Subcutaneous abdominal adipose tissue (tissue), 5 donors: ENCODE measurements at regions not wholly inside any gene's neighbourhood (a gene's known extent, or its start where the extent isn't known, plus 50 kb on each side); places are given as distances from the start of the nearest gene placed in this dataset.

Experiments
- H3K27ac ChIP-seq: one replicate; pipeline ENCODE4 v1.7.0; 2013; ENCODE audit warnings: low read depth, mild to moderate bottlenecking, inconsistent platforms, low read length, moderate library complexity
- H3K27me3 ChIP-seq, 5 donors: one replicate each; pipeline ENCODE4 v1.7.0; 2013; ENCODE audit warnings: low read length in 5 of 5, inconsistent platforms in 1 of 5; ENCODE audit not compliant: control insufficient read depth in 5 of 5, insufficient read depth in 4 of 5
- H3K36me3 ChIP-seq, 5 donors: one replicate each; pipeline ENCODE4 v1.7.0; 2013; ENCODE audit warnings: low read length in 5 of 5; ENCODE audit not compliant: control insufficient read depth in 5 of 5, insufficient read depth in 5 of 5
- H3K4me1 ChIP-seq, 5 donors: one replicate each; pipeline ENCODE4 v1.7.0; 2013; ENCODE audit warnings: low read length in 5 of 5, mild to moderate bottlenecking in 3 of 5, moderate library complexity in 1 of 5; ENCODE audit not compliant: control insufficient read depth in 5 of 5, insufficient read depth in 5 of 5
- H3K4me3 ChIP-seq, 5 donors: one replicate each; pipeline ENCODE4 v1.7.0; 2013; ENCODE audit warnings: low read length in 5 of 5, low read depth in 1 of 5
- H3K9ac ChIP-seq, 5 donors: one replicate each; pipeline ENCODE4 v1.7.0; 2013; ENCODE audit warnings: low read length in 5 of 5, mild to moderate bottlenecking in 4 of 5, moderate library complexity in 3 of 5
- H3K9me3 ChIP-seq, 5 donors: one replicate each; pipeline ENCODE4 v1.7.0; 2013; ENCODE audit warnings: low read length in 5 of 5; ENCODE audit not compliant: control insufficient read depth in 5 of 5
- donor health status: healthy.
- donor health status: healthy.
- donor health status: healthy.
- donor health status: healthy.
- donor health status: healthy.

DNA sequence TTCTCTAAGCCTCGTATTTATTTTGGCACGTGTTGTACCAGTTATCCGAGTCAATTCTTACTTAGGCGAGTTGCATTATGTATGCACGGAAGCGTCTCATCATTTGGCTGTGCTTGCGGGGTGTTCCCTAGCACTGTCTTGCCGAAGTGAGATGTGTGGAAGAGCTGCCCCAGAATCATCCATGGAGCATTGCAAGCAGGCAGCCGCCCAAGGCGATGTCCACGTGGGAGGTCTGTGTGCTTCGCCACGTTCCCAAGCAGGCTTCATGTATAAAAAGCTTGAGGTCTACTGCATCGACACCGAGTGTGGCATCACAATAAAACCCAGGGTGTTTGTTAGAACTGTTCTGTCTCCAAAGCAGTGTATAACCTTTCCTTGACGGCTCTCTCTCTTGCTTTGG lies 849.9 kb downstream of the DCDC2C start:
- no peak overlapping the region for H3K9ac ChIP-seq
- H3K4me3 ChIP-seq, result no peak overlapping the region
- peaks cover 0 to 4% (median 0%) of the 10 kb centered on the region in 5 donors for H3K9me3 ChIP-seq
- H3K27ac ChIP-seq, result no peak overlapping the region
- no peaks in the 10 kb centered on the region for H3K4me1 ChIP-seq
- no peaks in the 10 kb centered on the region for H3K27me3 ChIP-seq
- H3K36me3 ChIP-seq, result no peaks in the 10 kb centered on the region

- no peaks in the 10 kb centered on the region for H3K27me3 ChIP-seq
- no peaks in the 10 kb centered on the region for H3K36me3 ChIP-seq
- peaks cover 0 to 4% (median 0%) of the 10 kb centered on the region in 5 donors for H3K9me3 ChIP-seq
- H3K4me1 ChIP-seq, result no peaks in the 10 kb centered on the region
- H3K27ac ChIP-seq, result no peak overlapping the region
- H3K4me3 ChIP-seq, result no peak overlapping the region
- H3K9ac ChIP-seq, result no peak overlapping the region
Observed at GRCh38 chr2:4556135-4556896, 852.9 kb downstream of the DCDC2C start.

DNA sequence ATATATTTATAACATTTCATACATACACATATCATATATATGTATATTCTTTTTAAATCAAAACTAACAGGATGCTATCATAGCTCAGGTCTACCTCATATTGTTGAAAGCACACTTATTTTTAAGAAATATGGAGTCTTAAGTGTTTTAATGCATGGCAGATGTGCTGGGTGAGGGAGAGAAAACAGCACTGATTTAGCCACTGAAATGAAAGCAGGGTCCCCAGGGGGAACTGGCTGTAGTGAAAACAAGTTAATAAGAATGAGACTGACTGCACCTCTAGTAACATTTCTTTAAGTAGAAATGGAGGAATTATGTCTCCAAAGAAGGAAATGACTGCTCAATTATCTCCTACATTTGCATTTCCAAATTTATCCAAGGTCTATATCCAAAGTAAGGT lies 857.8 kb downstream of the DCDC2C start:
- Histone ChIP-seq H3K9me3 (no peaks in the 10 kb centered on the region), H3K27ac (no peak overlapping the region), H3K4me3 (no peak overlapping the region), H3K36me3 (no peaks in the 10 kb centered on the region), H3K27me3 (no peaks in the 10 kb centered on the region), H3K4me1 (no peaks in the 10 kb centered on the region), H3K9ac (no peak overlapping the region)

- Histone ChIP-seq H3K4me1 (no peaks in the 10 kb centered on the region), H3K27me3 (no peaks in the 10 kb centered on the region), H3K27ac (no peak overlapping the region), H3K4me3 (no peak overlapping the region), H3K36me3 (no peaks in the 10 kb centered on the region), H3K9ac (no peak overlapping the region), H3K9me3 (peaks cover 0 to 6% (median 3%) of the 10 kb centered on the region in 5 donors)
Observed at GRCh38 chr2:4576075-4576474, 872.7 kb downstream of the DCDC2C start.

DNA sequence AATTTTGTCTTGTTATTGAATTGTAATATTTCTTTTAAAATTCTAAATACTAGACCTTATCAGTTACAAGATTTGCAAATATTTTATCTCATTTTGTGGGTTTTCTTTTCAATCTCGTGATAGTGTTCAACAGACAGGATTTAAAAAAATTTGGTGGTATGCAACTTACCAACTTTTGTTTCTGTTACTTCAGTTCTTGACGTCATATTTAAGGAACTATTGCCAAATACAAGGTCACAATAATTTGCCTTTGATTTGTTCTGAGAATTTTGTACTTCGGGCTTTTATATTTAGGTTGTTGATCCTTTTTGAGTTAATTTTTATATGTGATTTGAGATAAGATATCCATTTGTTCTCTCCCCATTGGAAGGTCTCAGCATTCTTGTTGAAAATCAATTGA lies 876.6 kb downstream of the DCDC2C start:
- H3K27me3 ChIP-seq, result no peaks in the 10 kb centered on the region
- H3K4me3 ChIP-seq, result no peak overlapping the region
- H3K27ac ChIP-seq, result no peak overlapping the region
- H3K36me3 ChIP-seq, result no peaks in the 10 kb centered on the region
- H3K9me3 ChIP-seq, result peaks cover 0 to 4% (median 0%) of the 10 kb centered on the region in 5 donors
- no peak overlapping the region for H3K9ac ChIP-seq
- H3K4me1 ChIP-seq, result no peaks in the 10 kb centered on the region

DNA sequence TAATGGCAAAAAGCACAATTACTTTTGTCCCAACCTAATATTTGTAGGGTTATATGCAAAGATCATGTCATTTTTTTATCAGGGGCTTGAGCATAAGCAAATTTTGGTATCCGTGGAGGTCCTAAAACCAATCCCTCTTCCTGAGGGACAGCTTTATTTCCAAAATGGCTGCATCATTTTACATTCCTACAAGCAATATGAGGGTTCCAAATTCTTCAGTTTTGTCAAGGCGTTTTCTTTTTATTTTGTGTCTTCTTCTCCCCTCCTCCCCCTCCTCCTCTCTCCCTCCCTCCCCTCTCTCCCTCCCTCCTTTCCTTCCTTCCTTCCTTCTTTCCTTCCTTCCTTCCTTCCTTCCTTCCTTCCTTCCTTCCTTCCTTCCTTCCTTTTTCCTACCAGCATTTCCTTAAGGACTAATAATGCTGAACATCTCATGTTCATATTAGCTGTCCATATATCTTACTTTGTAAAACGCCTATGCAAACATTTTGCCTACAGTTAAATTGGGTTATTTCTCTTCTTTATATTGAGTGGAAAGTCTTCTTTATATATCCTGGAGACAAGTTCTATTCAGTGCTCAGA lies 881.8 kb downstream of the DCDC2C start:
- Histone ChIP-seq H3K4me1 (no peaks in the 10 kb centered on the region), H3K27ac (no peak overlapping the region), H3K4me3 (no peak overlapping the region), H3K36me3 (no peaks in the 10 kb centered on the region), H3K9ac (no peak overlapping the region), H3K27me3 (no peaks in the 10 kb centered on the region), H3K9me3 (no peaks in the 10 kb centered on the region)

GRCh38 chr2:4588606-4589005 lies 885.2 kb downstream of the DCDC2C start:
- no peaks in the 10 kb centered on the region for H3K9me3 ChIP-seq
- H3K4me3 ChIP-seq, result no peak overlapping the region

DNA sequence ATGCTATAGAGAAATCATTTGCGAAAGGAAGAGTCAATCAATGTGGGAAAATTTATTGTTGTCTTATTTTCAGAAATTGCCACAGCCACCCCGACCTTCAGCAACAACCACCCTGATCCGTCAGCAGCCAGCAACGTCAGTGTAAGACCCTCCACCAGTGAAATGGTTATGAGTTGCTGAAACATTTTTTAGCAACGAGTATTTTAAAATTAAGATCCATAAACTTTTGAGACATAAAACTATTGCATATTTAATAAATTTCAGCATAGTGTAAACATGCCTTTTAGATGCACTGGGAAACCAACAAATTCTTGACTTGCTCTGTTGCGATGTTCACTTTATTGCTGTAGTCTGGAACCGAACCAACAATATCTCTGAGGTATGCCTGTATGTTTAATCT lies 887.9 kb downstream of the DCDC2C start:
- Histone ChIP-seq H3K9me3 (peaks cover 0 to 2% (median 0%) of the 10 kb centered on the region in 5 donors), H3K27ac (no peak overlapping the region), H3K4me1 (no peaks in the 10 kb centered on the region), H3K9ac (no peak overlapping the region), H3K27me3 (no peaks in the 10 kb centered on the region), H3K4me3 (no peak overlapping the region), H3K36me3 (no peaks in the 10 kb centered on the region)

More at GRCh38 chr2:4588606-4589005, 885.2 kb downstream of the DCDC2C start:
- H3K36me3 ChIP-seq, result no peaks in the 10 kb centered on the region
- H3K27ac ChIP-seq, result no peak overlapping the region
- H3K4me1 ChIP-seq, result no peaks in the 10 kb centered on the region
- H3K9ac ChIP-seq, result no peak overlapping the region
- H3K27me3 ChIP-seq, result no peaks in the 10 kb centered on the region

GRCh38 chr2:4597400-4597799 lies 894.0 kb downstream of the DCDC2C start:
- no peaks in the 10 kb centered on the region for H3K36me3 ChIP-seq
- H3K27ac ChIP-seq, result no peak overlapping the region
- H3K9me3 ChIP-seq, result peaks cover 0 to 2% (median 0%) of the 10 kb centered on the region in 5 donors
- no peak overlapping the region for H3K4me3 ChIP-seq
- H3K4me1 ChIP-seq, result no peaks in the 10 kb centered on the region
- H3K9ac ChIP-seq, result no peak overlapping the region
- no peaks in the 10 kb centered on the region for H3K27me3 ChIP-seq

DNA sequence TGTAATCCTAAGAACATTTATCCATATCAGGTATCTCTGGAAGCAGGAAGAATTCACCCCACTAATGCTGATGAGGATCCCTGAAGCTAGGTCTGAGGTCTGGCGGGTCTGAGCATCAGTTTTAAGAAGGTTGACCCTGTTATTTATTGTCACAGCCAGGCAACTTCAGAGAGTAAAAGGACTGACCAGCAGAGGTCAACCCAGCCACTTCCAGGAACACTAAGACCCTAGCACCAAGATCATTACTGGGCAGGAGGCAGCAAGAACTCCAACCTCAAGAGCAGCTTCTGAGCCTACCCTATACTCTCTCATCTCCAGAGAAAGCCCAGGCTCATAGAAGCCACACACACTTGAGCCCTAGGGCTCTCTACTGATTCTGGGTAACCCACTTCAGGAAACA lies 901.4 kb downstream of the DCDC2C start:
- Histone ChIP-seq H3K4me1 (no peaks in the 10 kb centered on the region), H3K36me3 (no peaks in the 10 kb centered on the region), H3K27me3 (no peaks in the 10 kb centered on the region), H3K9me3 (no peaks in the 10 kb centered on the region), H3K9ac (no peak overlapping the region), H3K27ac (no peak overlapping the region), H3K4me3 (no peak overlapping the region)
